Mesothelial cell of epicardium (in vitro differentiated cells): ENCODE measurements at regions not wholly inside any gene's neighbourhood (a gene's known extent, or its start where the extent isn't known, plus 50 kb on each side); places are given as distances from the start of the nearest gene placed in this dataset.

Experiments
- DNase-seq, 2 experiments: peaks; one replicate each; pipeline ENCODE4 v3.0.0; 2021; ENCODE audit warnings: low spot score in 2 of 2; ENCODE audit not compliant: unreplicated experiment in 2 of 2
- H3K27ac Mint-ChIP-seq: 2 replicates; pipeline ENCODE4 v1.8.0; 2021; ENCODE audit warnings: mixed read lengths
- H3K27me3 Mint-ChIP-seq: 2 replicates; pipeline ENCODE4 v1.8.0; 2021; ENCODE audit warnings: low read depth, mixed read lengths
- H3K36me3 Mint-ChIP-seq: 2 replicates; pipeline ENCODE4 v1.8.0; 2021; ENCODE audit warnings: mixed read lengths
- H3K4me1 Mint-ChIP-seq: 2 replicates; pipeline ENCODE4 v1.8.0; 2021; ENCODE audit warnings: mixed read lengths
- H3K4me3 Mint-ChIP-seq: 2 replicates; pipeline ENCODE4 v1.8.0; 2021; ENCODE audit warnings: mild to moderate bottlenecking, moderate library complexity, mixed read lengths
- H3K9me3 Mint-ChIP-seq: 2 replicates; pipeline ENCODE4 v1.8.0; 2021; ENCODE audit warnings: mixed read lengths
- TF ChIP-seq, protein P1 (sequence below): fragments of 200-600 bp; sonication (generic); IDR thresholded peaks from one replicate; pipeline ENCODE4 v1.5.0; 2021; ENCODE audit warnings: antibody characterized with exemption; ENCODE audit not compliant: unreplicated experiment

DNA sequence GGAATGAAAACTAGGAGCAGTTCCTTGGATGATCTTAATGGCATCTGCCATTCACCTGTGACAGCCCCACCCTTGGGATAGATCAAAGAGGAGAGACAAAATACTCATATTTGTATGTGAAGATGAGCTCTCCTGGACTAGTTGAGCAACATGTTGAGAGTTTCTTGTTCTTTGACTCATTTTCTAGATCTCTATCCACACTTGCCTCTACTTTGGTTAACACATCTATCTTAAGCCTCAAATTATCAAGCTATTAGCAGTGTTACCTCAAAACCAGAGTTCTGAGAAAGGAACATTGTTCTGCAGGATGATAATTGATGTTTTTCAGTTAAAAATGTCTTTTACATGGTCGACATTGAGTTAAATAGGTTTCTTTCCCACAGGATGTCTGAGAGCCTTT, 94.2 kb upstream of the TEX13D start:
- DNase-seq = no peak
- H3K9me3 Mint-ChIP-seq = peaks cover 8% of the 10 kb centered on the region
- H3K36me3 Mint-ChIP-seq = no peaks in the 10 kb centered on the region
- H3K27me3 Mint-ChIP-seq = no peaks in the 10 kb centered on the region
- peaks cover 4% of the 10 kb centered on the region for H3K4me1 Mint-ChIP-seq
- no peak overlapping the region for H3K27ac Mint-ChIP-seq
- TF ChIP-seq, protein P1, sequence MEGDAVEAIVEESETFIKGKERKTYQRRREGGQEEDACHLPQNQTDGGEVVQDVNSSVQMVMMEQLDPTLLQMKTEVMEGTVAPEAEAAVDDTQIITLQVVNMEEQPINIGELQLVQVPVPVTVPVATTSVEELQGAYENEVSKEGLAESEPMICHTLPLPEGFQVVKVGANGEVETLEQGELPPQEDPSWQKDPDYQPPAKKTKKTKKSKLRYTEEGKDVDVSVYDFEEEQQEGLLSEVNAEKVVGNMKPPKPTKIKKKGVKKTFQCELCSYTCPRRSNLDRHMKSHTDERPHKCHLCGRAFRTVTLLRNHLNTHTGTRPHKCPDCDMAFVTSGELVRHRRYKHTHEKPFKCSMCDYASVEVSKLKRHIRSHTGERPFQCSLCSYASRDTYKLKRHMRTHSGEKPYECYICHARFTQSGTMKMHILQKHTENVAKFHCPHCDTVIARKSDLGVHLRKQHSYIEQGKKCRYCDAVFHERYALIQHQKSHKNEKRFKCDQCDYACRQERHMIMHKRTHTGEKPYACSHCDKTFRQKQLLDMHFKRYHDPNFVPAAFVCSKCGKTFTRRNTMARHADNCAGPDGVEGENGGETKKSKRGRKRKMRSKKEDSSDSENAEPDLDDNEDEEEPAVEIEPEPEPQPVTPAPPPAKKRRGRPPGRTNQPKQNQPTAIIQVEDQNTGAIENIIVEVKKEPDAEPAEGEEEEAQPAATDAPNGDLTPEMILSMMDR = no peak
- no peak overlapping the region for H3K4me3 Mint-ChIP-seq

GRCh38 chrX:124239324-124239723, 93.1 kb upstream of the TEX13D start:
- no peaks in the 10 kb centered on the region for H3K36me3 Mint-ChIP-seq
- no peaks in the 10 kb centered on the region for H3K27me3 Mint-ChIP-seq
- H3K4me1 Mint-ChIP-seq = peaks cover 1% of the 10 kb centered on the region
- DNase-seq = no peak
- H3K27ac Mint-ChIP-seq = no peak overlapping the region
- H3K9me3 Mint-ChIP-seq = peaks cover 8% of the 10 kb centered on the region
- no peak overlapping the region for H3K4me3 Mint-ChIP-seq
- TF ChIP-seq, protein P1 = no peak

DNA sequence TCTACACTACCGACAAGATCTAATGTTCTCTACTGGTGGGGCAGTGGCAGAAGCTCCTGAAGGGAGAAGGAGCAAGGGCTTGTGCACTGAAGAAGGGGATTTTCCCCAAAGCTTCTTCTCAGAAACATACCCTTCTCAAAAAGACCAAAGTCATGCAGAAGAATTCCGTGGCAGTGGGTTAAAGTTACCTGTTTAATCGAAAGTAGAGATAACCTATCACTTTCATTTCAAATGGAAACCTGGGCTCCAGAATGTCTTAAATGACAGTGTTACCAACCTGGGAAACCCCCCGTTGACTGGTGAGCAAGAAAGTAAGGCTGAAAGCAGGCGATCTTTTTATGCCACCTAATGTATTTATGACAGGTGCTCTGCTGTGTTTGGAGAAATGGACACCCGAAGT, 92.5 kb upstream of the TEX13D start:
- TF ChIP-seq, protein P1 = no peak
- peaks cover 8% of the 10 kb centered on the region for H3K9me3 Mint-ChIP-seq
- H3K27ac Mint-ChIP-seq = no peak overlapping the region
- no peaks in the 10 kb centered on the region for H3K36me3 Mint-ChIP-seq
- no peaks in the 10 kb centered on the region for H3K4me1 Mint-ChIP-seq
- DNase-seq = no peak
- H3K27me3 Mint-ChIP-seq = no peaks in the 10 kb centered on the region
- no peak overlapping the region for H3K4me3 Mint-ChIP-seq

DNA sequence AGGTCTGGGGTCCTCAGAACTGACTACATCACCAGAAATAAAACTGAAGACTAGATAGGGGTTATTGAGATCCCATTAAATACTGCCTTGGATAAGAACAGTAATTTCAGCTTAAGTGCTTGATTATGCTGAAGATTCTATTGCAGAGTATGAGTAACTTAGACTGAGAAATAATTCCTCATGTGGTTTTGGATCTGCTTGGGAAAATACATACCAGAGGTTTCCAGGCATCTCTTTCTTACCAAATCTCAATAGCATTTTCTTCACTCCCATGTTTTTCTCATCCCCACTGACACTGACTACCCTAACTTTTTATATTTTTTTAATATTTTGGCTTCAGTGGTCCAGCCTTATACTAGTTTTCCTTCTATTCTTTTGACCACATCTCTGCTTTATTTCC, 92.0 kb upstream of the TEX13D start:
- Mint-ChIP-seq H3K9me3 (peaks cover 6% of the 10 kb centered on the region), H3K27ac (no peak overlapping the region), H3K27me3 (no peaks in the 10 kb centered on the region), H3K36me3 (no peaks in the 10 kb centered on the region), H3K4me1 (no peaks in the 10 kb centered on the region), H3K4me3 (no peak overlapping the region)
- TF ChIP-seq, protein P1 = no peak
- no peak for DNase-seq

DNA sequence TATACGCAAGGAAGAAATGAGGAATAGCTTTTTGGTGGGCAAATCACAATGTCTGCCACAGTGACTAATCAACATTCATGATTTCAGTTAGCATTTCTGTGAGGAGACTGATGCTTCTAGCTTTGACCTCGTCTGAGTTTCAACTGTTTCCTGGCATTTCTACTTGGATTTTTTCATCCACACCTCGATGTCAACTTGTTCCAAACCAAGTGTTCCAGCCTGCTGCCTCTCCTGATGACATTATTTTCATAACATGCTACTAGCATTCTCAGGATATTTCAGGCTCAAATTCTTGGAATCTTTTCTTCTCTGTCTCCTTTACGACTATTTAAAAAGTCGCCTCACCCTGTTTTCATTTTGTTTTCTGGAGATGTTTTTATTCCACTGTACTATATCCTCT, 90.3 kb upstream of the TEX13D start:
- Mint-ChIP-seq H3K27me3 (no peaks in the 10 kb centered on the region), H3K36me3 (no peaks in the 10 kb centered on the region), H3K4me1 (no peaks in the 10 kb centered on the region), H3K9me3 (peaks cover 5% of the 10 kb centered on the region), H3K4me3 (no peak overlapping the region), H3K27ac (no peak overlapping the region)
- no peak for DNase-seq
- TF ChIP-seq, protein P1 = no peak

DNA sequence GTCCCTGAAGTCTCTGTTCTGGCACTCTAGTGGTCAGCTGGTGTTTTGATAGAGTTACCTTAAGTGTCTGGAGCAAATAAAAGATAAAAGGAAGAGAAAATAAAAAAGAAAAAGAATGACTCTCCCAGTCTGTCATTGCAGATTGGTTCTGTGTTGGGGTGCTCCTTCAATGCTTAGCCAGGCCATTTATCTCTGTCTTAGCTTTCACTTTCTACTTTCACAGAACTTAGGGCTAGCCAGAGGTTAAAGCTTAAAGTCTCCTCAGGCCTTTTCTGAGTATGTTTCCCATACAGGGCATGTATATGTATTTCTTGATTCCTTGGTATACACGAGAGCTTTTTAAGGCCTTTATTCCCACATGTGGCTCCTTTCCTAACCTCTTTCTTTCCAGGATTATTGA, 83.1 kb upstream of the TEX13D start:
- Mint-ChIP-seq H3K4me1 (no peaks in the 10 kb centered on the region), H3K27ac (no peak overlapping the region), H3K4me3 (no peak overlapping the region), H3K9me3 (peaks cover 36% of the 10 kb centered on the region), H3K36me3 (no peaks in the 10 kb centered on the region), H3K27me3 (no peaks in the 10 kb centered on the region)
- no peak for DNase-seq
- TF ChIP-seq, protein P1 = no peak
